Activated CD8-positive, alpha-beta T cell treated with anti-CD3 and anti-CD28 coated beads for 36 hours (primary cell): ENCODE measurements at regions not wholly inside any gene's neighbourhood (a gene's known extent, or its start where the extent isn't known, plus 50 kb on each side); places are given as distances from the start of the nearest gene placed in this dataset.

Experiments used
- ATAC-seq: fragments of 200-7000 bp; cut with Tn5 transposase; one replicate; pipeline ENCODE4 v1.10.0; 2021; ENCODE audit warnings: mild to moderate bottlenecking, moderate library complexity
- CTCF ChIA-PET: fragments of 350-600 bp; sonication (Branson Sonifier 250); formaldehyde crosslinking; loops from one replicate; lab custom pipeline; 2021; ENCODE audit warnings: antibody characterized with exemption; lab: Charles Lee
- POLR2A ChIA-PET: fragments of 350-600 bp; sonication (Branson Sonifier 250); formaldehyde crosslinking; loops from one replicate; lab custom pipeline; 2021; ENCODE audit warnings: antibody characterized with exemption; lab: Charles Lee
- DNase-seq: peaks from one replicate; pipeline ENCODE4 v3.0.0-alpha.2; 2020
- H3K27ac Mint-ChIP-seq: one replicate; pipeline ENCODE4 v1.8.0; 2021; ENCODE audit warnings: mild to moderate bottlenecking, mixed read lengths
- H3K27me3 Mint-ChIP-seq: one replicate; pipeline ENCODE4 v1.8.0; 2021; ENCODE audit warnings: mixed read lengths
- H3K36me3 Mint-ChIP-seq: one replicate; pipeline ENCODE4 v1.8.0; 2021; ENCODE audit warnings: low read depth, mixed read lengths
- H3K4me1 Mint-ChIP-seq: one replicate; pipeline ENCODE4 v1.8.0; 2021; ENCODE audit warnings: low read depth, mixed read lengths
- H3K4me3 Mint-ChIP-seq: one replicate; pipeline ENCODE4 v1.8.0; 2021; ENCODE audit warnings: mild to moderate bottlenecking, moderate library complexity, mixed read lengths
- H3K9me3 Mint-ChIP-seq: one replicate; pipeline ENCODE4 v1.8.0; 2021; ENCODE audit warnings: mixed read lengths
- CTCF ChIP-seq: fragments of 200-600 bp; IDR thresholded peaks from one replicate; pipeline ENCODE4 v1.8.0; 2022; ENCODE audit warnings: antibody characterized with exemption, mild to moderate bottlenecking
- intact Hi-C: fragments of 100-400 bp; cut with micrococcal nuclease; formaldehyde crosslinking; loops from one replicate; pipeline ENCODE4 v1.10.0; 2022

GRCh38 chr11:119845756-119846155 lies 116.8 kb upstream of the NECTIN1 start:
- CTCF ChIA-PET, result no interaction called here
- Mint-ChIP-seq H3K4me1 (no peaks in the 10 kb centered on the region), H3K36me3 (no peaks in the 10 kb centered on the region), H3K27me3 (peaks cover 2% of the 10 kb centered on the region), H3K4me3 (no peak overlapping the region), H3K9me3 (peaks cover 3% of the 10 kb centered on the region), H3K27ac (no peak overlapping the region)
- no peak for DNase-seq
- no peak for TF ChIP-seq CTCF
- intact Hi-C loops, result no loop called here
- POLR2A ChIA-PET, result no interaction called here
- no peak for ATAC-seq

GRCh38 chr11:119845305-119845704 lies 116.3 kb upstream of the NECTIN1 start:
- DNase-seq (no peak), ATAC-seq (no peak)
- ChIA-PET POLR2A (no interaction called here), CTCF (no interaction called here)
- H3K4me3 Mint-ChIP-seq, result no peak overlapping the region
- peaks cover 3% of the 10 kb centered on the region for H3K9me3 Mint-ChIP-seq
- intact Hi-C loops, result no loop called here
- H3K4me1 Mint-ChIP-seq, result no peaks in the 10 kb centered on the region
- TF ChIP-seq CTCF, result no peak
- H3K27me3 Mint-ChIP-seq, result peaks cover 2% of the 10 kb centered on the region
- H3K36me3 Mint-ChIP-seq, result no peaks in the 10 kb centered on the region
- no peak overlapping the region for H3K27ac Mint-ChIP-seq

GRCh38 chr11:119844808-119845207 lies 115.8 kb upstream of the NECTIN1 start:
- intact Hi-C loops, result no loop called here
- peaks cover 5% of the 10 kb centered on the region for H3K27me3 Mint-ChIP-seq
- no peaks in the 10 kb centered on the region for H3K4me1 Mint-ChIP-seq

GRCh38 chr11:119843877-119844276 lies 114.9 kb upstream of the NECTIN1 start:
- Mint-ChIP-seq H3K9me3 (peaks cover 3% of the 10 kb centered on the region), H3K4me1 (no peaks in the 10 kb centered on the region), H3K27me3 (peaks cover 7% of the 10 kb centered on the region), H3K27ac (no peak overlapping the region), H3K36me3 (no peaks in the 10 kb centered on the region), H3K4me3 (no peak overlapping the region)
- ATAC-seq (no peak), DNase-seq (no peak)
- CTCF ChIA-PET, result no interaction called here
- intact Hi-C loops, result no loop called here
- POLR2A ChIA-PET, result no interaction called here
- TF ChIP-seq CTCF, result no peak

More at GRCh38 chr11:119844808-119845207, 115.8 kb upstream of the NECTIN1 start:
- ChIA-PET POLR2A (no interaction called here), CTCF (no interaction called here)
- Mint-ChIP-seq H3K4me3 (no peak overlapping the region), H3K27ac (no peak overlapping the region), H3K36me3 (no peaks in the 10 kb centered on the region), H3K9me3 (peaks cover 3% of the 10 kb centered on the region)
- no peak for ATAC-seq
- TF ChIP-seq CTCF, result no peak
- DNase-seq, result no peak

GRCh38 chr11:119842731-119843130 lies 113.7 kb upstream of the NECTIN1 start:
- DNase-seq (no peak), ATAC-seq (no peak)
- CTCF ChIA-PET, result no interaction called here
- Mint-ChIP-seq H3K4me3 (no peak overlapping the region), H3K27me3 (peaks cover 7% of the 10 kb centered on the region), H3K27ac (no peak overlapping the region), H3K9me3 (peaks cover 3% of the 10 kb centered on the region), H3K4me1 (no peaks in the 10 kb centered on the region), H3K36me3 (no peaks in the 10 kb centered on the region)
- intact Hi-C loops, result no loop called here
- no peak for TF ChIP-seq CTCF
- POLR2A ChIA-PET, result no interaction called here
